GM18508 (cell line): ENCODE measurements at regions not wholly inside any gene's neighbourhood (a gene's known extent, or its start where the extent isn't known, plus 50 kb on each side); places are given as distances from the start of the nearest gene placed in this dataset.
"Not testable (repeated sequence)": the region's sequence is repeated elsewhere in the genome, so short reads cannot be mapped to it uniquely, and the experiment has no call there.

Experiments used
- ATAC-seq: cut with Tn5 transposase; IDR thresholded peaks from one replicate; pipeline ENCODE4 v1.9.1; 2021; ENCODE audit warnings: moderate number of reproducible peaks; ENCODE audit not compliant: insufficient read depth, unreplicated experiment

DNA sequence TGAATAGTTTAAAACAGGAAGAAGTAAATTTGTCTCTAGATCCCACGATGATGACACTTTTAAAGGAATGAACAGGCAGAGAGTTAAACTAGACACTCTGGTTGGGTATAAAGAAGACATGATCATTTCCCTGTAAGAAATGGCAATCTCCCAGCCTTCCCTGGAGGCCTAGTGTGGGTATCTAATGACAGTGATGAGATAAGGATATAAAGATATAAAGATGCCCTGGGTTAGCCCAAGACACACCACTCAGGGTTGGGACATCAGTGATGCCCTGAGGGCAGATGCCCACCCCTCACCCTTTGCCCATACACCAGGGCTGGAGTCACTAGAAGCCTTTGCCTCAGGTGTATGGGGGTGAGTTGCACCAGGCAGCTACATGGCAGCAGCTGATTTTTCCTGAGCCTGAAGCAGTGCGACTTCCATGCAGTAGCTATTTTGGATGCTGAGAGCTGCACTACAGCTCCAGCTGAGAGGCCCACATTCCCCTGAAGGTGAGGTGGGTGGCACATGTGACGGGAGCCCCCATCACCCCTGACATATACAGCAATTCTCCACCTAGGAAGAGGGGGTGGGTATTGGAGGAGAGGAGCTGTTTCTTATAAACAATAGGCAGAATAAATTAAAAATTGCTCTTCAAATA is 177.5 kb downstream of the NDFIP2 start:
- no peak for ATAC-seq

DNA sequence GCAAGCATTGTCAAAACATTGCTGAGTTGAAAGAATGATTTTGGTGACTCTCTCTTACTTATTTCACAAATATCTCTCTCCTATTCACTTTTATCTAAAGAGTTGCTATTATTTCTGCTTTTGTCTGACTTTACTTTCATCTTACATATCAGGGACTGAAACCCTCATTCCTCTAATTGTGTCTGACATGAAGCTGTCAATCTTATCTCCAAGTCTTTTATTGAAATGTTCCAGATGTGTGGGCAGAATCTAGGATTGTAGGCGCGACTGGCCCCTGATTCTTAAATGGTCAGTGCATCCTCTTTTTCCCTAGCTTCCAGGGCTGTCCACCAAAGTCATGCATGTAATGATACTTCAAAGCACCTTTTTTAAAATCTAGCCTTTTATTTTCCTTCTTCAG is 174.6 kb downstream of the NDFIP2 start:
- no peak for ATAC-seq

DNA sequence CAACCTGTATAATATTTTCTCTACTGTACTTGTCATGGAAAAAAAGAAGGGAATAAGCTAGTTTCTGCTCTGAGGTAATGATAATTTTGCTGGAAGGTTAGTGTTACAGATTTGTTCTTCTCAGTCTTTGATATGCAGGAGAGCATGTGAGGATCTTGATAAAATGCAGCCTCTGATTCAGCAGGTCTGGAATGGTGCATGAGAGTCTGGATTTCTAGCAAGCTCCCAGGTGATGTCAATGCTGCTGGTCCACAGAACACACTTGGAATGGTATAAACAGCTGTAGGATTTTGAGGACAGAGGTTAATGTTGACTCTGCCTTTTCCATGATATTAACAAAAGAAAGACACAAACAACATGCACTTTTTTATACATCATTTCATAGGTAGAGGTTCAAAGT is 173.6 kb downstream of the NDFIP2 start:
- ATAC-seq, result no peak

DNA sequence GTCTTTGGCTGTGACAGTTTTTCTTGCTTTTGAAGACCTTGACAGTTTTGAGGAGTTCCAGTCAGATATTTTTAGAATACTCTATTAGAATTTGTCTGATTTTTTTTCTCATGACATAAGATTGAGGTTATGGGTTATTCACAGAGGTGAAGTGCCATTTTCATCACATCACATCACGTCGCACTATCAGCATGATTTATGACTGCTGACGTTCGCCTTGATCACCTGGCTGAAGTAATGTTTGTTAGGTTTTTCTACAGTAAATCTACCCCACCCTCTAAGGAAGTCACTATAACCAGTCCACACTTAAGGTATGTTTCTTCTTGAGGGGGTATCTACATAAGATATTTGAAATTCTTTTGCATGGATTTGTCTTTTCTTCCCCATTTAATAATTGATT is 169.7 kb downstream of the NDFIP2 start:
- ATAC-seq, result no peak

DNA sequence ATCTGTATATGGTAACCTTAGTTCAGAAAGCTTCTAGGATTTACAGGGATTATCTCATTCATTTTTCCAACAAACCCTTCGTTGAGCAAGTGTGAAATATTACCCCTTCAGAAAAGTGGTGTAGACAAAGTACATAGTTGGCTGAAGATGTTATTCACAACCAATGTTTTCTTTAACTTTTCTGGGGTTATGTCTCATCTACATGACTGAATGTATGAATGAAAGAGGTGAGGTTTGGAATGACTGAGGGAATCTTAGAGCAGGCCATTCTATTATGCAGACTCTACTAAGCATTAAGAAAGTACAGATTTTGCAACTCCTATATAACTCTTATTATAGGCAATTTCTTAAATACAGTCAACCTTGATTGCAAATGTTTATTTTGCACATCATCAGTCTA is 167.2 kb downstream of the NDFIP2 start:
- no peak for ATAC-seq

DNA sequence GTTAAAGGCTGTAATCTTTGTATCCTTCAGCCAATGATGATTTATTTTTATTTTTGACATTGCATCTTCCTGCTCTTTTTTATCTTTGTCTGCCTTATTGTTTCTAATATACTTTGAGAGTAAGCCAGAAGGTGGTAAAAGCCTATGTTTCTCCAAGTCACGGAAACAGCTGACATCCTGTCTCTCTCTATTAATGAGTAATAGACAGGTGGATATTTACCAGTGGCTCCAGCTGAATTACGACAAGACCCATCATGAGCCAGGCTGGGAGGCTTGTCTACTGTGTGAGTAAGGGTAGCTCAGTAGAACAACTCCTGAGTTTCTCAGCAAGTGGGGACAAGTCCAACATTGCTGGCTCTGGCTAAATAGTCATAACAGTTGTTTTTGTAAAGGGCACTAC is 166.6 kb downstream of the NDFIP2 start:
- ATAC-seq, result no peak

DNA sequence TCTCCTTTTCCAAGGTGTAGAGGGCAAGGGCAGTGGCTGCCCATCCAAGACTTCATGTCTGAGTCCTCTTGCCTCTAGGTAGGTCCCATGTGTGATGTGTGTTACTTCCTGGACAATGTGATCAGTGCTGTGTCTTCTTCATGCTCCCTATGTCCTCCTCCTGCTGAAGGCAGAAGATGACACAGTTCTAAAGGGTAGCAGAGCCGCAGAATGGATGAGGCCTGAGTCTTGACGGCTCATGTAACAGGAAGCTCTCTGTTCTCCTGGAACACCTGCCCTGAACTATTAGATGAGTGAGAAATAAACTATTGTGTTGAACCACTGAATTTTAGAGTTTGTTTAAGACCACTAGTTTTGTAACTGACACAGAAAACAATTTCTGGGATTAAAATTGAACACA is 165.9 kb downstream of the NDFIP2 start:
- ATAC-seq, result no peak

DNA sequence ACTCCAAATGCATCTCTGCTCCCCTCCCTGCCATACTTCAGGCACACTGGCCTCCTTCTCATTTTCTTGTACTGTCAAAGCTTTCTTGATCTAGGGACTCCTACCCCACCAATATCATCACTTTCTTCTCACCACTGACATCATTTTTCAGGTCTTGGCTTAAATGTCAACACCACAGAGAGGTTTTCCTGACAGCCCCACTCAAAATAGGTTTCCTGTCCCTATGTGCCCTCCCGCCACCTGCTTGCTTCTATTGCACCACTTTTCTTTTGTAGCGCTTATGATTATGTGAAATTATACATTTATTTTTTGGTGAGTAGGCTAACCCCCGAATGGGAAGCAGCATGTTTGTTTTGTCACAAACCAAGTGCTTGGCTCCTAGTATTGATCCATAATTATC is 164.6 kb downstream of the NDFIP2 start:
- no peak for ATAC-seq

DNA sequence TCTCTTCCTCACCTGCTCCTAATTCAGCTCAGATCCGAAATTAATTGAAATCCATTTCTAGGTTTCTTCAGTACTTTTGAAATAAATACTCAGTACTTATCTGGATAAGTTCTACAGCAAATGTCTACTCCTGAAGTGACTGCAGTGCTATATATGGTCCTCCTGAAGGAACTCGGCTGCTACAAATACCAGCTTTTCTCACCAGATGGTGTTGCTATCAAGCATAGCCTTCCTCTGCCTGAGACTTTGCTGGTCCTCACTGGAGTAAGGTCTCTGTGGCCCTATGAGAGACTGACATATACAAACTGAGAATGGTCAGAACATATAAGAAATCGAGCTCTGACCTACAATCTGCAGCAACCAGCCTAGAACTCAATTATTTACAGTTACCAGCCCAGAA is 161.6 kb downstream of the NDFIP2 start:
- no peak for ATAC-seq

DNA sequence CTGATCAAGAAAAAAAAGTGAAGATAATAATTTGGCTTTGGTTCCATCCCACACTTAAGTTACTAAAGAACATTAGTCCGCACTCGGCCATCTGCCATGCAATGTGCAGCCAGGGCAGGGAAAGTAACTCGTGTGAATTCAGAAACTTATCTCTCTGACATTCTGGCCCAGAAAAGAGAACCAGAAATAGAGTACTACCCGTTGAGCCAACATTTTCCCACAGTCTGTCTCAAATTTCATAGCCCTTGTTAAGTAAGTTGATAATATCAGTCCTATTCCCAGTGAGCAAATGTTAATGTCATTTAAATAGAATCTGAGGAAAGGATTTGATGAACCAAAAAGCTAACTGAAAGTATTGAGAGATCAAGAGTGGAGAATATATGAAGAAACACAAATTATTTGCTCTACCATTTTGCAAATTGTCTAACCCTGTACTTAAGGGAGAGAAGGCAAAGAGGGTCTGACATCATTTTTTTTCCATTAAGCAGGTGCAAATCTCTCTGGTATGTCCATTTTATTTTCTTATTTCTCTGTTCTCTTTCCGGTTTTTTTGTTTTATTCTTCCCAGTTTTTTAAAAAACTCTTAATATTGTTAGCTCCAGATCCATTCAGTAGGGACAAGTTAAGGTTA is 156.3 kb downstream of the NDFIP2 start:
- ATAC-seq, result no peak

DNA sequence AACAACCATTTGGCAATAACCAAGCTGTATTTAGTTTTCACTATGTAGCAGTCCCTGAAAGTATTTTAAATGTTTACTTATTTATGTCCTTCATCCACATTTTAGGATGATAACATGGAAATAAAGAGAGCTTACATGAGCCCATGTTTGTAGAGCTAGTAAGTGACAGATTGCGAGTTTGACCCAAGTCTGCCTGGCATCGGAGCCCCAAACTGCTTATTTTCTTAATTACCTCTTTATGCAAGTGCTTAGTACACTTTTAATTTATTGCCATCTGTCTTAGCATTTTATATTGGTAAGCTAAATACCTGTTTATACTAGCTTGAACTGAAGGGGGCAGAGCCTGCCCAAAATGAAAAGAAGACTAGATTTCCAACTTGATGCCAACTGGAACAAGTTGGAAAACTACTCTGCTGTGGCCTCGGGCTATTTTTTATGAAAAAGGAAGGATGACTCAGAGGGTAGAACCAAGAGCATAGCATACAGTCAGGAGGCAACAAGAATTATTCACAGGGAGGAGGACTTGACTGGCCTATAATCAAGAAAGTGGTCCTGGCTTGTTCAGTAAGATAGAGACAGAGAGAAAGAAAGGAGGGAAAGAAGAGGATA is 150.2 kb downstream of the NDFIP2 start:
- no peak for ATAC-seq

DNA sequence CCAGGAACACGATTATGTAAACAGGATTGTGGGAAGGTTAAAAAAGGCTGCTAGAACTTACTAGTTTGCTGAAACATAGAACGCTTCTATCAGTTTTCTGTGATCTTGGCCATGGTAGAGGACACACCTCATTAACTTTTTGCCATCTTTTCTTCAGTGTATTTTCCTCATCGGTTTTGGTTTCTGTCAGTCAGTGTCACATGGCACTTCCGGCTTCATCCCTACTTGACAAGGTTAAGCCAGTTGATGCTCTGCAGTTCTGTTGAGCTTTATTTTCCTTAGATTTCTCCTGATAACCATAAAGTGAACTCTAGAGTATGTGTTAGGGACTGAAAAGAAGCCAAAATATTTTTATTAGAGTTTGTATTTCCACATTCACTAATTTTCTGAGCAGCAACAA is 147.5 kb downstream of the NDFIP2 start:
- no peak for ATAC-seq

DNA sequence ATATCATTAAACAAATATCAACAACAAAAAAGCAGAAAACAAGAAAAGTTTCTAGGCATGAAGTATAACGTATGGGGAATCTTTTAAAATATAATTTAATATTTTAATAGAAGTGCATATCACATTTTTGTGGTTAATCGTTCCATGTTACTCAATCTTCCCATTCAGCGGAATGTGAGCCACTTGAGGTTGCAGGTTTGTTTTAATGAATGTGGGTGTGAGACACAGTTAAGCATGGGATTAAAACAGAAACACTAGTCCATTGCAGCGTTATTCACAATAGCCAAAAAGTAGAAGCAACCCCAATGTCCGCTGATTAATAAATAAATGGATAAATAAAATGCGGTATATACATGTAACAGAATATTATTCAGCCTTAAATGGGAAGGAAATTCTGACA is 146.0 kb downstream of the NDFIP2 start:
- ATAC-seq, result no peak

DNA sequence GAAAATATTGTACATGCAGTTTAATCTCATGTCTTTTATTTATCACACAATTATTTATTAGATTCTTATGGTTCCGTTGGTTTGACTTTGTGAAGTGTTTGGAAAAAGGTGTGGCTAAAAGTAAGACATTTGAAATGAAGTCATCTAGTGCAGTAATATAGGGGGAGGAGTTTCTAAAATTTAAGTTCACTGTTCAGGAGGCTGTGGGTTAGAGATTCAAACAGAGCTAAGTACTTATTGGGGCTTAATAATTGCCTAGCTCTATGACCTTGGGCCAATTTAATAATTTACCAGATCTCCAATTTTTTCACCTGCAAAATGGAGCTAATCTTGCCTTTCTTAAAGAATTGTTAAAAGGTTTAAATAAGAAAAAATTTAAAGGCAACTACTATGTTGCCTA is 144.6 kb downstream of the NDFIP2 start:
- ATAC-seq, result no peak

DNA sequence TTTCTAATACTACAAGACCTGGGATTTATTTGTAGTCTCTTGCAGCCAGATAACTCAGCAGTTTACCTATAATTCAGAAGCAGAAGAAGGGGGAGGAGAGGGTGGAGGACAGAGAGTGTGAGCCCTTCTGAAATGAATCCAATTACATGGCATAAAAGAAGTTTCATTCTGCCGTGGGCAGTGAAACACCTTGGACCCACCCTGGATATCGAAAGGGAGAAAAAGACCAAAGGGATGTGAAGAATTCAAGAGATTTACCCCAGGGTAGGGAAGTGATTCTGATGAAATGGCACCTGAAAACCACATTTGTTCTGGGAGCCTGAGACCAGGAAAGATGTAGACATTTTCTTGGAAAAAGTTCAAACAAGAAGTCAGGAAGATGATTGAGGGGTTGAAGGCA is 140.9 kb downstream of the NDFIP2 start:
- ATAC-seq, result no peak

DNA sequence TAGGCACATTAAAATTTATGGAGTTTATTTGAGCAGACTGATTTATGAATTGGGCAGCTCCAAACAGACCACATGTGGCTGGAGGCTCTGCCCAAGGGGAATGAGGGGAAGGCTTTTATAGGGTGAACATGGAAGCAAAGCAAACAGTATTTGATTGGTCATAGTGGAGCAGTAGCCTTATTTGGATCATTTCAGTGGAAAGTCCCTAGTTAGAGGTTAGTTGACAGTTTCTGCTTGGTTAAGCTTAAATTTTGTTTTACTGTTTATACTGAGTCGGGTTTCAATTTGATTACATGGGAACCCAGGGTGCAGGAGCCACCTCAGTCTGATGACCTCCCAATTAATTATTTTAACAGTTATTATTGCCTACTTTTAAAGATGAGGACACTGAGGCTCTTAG is 140.5 kb downstream of the NDFIP2 start:
- ATAC-seq, result no peak

DNA sequence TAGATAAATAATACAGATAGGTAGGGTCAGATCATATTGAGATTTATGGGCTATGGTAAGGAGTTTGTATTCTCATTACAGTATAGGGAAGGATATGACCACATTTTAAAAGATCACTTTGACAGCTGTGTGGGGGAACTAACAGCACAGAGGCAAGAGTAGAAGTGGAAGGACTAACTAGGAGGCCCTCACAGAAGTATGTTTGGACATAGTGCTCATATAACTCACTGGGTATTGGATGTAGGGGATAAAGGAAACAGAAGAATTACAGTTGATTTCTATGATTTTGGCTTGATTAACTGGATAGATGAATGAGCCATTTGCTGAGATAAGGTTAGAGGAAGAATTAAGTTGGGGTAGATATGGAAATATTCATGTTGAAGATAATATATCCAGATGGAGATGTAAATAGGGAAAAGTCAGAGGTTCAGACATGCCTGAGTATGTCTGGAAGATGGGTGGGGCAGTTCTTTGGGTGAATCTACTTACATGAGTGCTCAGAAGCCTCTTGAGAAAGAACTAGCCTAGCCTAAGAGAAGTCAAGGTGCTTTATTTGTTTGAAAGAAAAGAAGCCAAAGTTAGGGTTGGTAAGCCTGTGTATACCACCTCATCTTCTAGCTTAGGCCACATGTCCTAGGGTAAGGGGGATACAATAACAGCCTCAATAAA is 133.4 kb downstream of the NDFIP2 start:
- no peak for ATAC-seq

DNA sequence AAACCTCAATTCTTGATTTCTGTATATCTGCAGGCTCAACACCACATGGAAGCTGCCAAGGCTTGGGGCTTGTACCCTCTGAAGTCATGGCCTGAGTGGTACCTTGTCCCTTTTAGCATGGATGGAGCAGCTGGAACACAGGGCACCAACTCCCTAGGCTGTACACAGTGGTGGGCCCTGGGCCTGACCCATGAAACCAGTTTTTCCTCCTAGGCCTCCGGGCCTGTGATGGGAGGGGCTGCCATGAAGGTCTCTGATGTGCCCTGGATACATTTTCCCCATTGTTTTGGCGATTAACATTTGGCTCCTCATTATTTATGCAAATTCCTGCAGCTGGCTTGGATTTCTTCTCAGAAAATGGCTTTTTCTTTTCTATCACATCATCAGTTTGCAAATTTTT is 131.6 kb downstream of the NDFIP2 start:
- ATAC-seq, result no peak

DNA sequence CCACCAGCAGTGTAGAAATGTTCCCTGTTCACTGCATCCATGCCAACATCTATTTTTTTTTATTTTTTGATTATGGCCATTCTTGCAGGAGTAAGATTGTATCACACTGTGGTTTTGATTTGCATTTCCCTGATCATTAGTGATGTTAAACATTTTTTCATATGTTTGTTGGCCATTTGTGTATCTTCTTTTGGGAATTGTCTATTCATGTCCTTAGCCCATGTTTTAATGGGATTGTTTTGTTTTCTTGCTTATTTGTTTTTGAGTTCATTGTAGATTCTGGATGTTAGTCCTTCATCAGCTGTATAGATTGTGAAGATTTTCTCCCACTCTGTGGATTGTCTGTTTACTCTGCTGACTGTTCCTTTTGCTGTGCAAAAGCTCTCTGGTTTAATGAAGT is 126.9 kb downstream of the NDFIP2 start:
- not testable (repeated sequence) for ATAC-seq
